ENCODE measurements at regions not wholly inside any gene's neighbourhood (a gene's known extent, or its start where the extent isn't known, plus 50 kb on each side); places are given as distances from the start of the nearest gene placed in this dataset.

- TF ChIP-seq, protein P1, sequence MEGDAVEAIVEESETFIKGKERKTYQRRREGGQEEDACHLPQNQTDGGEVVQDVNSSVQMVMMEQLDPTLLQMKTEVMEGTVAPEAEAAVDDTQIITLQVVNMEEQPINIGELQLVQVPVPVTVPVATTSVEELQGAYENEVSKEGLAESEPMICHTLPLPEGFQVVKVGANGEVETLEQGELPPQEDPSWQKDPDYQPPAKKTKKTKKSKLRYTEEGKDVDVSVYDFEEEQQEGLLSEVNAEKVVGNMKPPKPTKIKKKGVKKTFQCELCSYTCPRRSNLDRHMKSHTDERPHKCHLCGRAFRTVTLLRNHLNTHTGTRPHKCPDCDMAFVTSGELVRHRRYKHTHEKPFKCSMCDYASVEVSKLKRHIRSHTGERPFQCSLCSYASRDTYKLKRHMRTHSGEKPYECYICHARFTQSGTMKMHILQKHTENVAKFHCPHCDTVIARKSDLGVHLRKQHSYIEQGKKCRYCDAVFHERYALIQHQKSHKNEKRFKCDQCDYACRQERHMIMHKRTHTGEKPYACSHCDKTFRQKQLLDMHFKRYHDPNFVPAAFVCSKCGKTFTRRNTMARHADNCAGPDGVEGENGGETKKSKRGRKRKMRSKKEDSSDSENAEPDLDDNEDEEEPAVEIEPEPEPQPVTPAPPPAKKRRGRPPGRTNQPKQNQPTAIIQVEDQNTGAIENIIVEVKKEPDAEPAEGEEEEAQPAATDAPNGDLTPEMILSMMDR (IDR thresholded peaks at IDR 0.05), result no peak
- H3K27ac ChIP-seq, result no peak overlapping the region
- intact Hi-C loops (cut with DNase I), result loop anchor here in 1 of 2 donors (10.0 kb wide), 2 partner anchors 692 to 982 kb away; no protein-coding TSS in a partner anchor
- H3K36me3 ChIP-seq (ENCODE audit: insufficient read depth in 1 of 2, low read depth in 1 of 2), result no peaks in the 10 kb centered on the region
- H3K9me3 ChIP-seq, result no peaks in the 10 kb centered on the region
- DNase-seq (no peak), ATAC-seq (no peak)
- 41 to 88% (median 69%) methylated on average over 1 of the region's 1 CpG for WGBS, 3 donors
- H3K4me3 ChIP-seq, result no peak overlapping the region
- H3K27me3 ChIP-seq (ENCODE audit: insufficient read depth in 3 of 3, low read length in 2 of 3), result no peaks in the 10 kb centered on the region
- no peaks in the 10 kb centered on the region for H3K4me1 ChIP-seq
Measured at GRCh38 chr15:87606971-87607370, 649.6 kb downstream of the NTRK3 start.

GRCh38 chr15:87604857-87605446 is 651.6 kb downstream of the NTRK3 start:
- TF ChIP-seq, protein P1 (IDR thresholded peaks at IDR 0.05), result peak; percentile 48
- H3K4me3 ChIP-seq, result no peak overlapping the region
- peak in 2 of 4 donors; percentile 56 to 66 for ATAC-seq
- no peaks in the 10 kb centered on the region for H3K27me3 ChIP-seq (ENCODE audit: insufficient read depth in 3 of 3, low read length in 2 of 3)
- no peak for DNase-seq
- H3K36me3 ChIP-seq (ENCODE audit: insufficient read depth in 1 of 2, low read depth in 1 of 2), result no peaks in the 10 kb centered on the region
- H3K4me1 ChIP-seq, result no peaks in the 10 kb centered on the region
- intact Hi-C loops (cut with DNase I), result loop anchor here in 1 of 2 donors (10.0 kb wide), 2 partner anchors 690 to 980 kb away; no protein-coding TSS in a partner anchor
- no peaks in the 10 kb centered on the region for H3K9me3 ChIP-seq
- no peak overlapping the region for H3K27ac ChIP-seq
- 26 to 39% (median 37%) methylated on average over 6 of the region's 6 CpGs for WGBS, 3 donors

GRCh38 chr15:87602371-87602770 is 654.2 kb downstream of the NTRK3 start:
- Histone ChIP-seq H3K27ac (no peak overlapping the region), H3K36me3 (ENCODE audit: insufficient read depth in 1 of 2, low read depth in 1 of 2) (no peaks in the 10 kb centered on the region), H3K9me3 (no peaks in the 10 kb centered on the region), H3K4me3 (no peak overlapping the region), H3K27me3 (ENCODE audit: insufficient read depth in 3 of 3, low read length in 2 of 3) (no peaks in the 10 kb centered on the region), H3K4me1 (no peaks in the 10 kb centered on the region)
- 9 to 18% (median 10%) methylated on average over 1 of the region's 1 CpG for WGBS, 3 donors
- intact Hi-C loops (cut with DNase I), result loop anchor here in 1 of 2 donors (10.0 kb wide), 2 partner anchors 688 to 978 kb away; no protein-coding TSS in a partner anchor
- ATAC-seq (no peak), DNase-seq (no peak)
- TF ChIP-seq, protein P1 (IDR thresholded peaks at IDR 0.05), result no peak

DNA sequence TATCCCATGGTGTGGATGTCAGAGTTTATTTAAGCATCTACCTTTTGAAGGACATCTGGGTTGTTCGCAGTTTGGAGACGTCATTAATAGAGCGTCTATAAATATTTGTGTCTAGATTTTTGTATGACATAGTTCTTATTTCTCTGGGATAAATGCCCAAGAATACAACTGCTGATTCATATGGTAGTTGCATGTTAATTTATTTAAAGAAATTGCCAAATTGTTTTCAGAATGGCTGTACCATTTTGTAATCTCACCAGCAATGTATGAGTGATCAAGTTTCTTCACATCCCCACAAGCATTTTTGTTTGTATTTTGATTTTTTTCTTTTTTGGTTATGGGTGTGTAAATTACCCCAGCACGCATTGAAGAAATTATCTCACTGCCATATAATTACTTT is 656.9 kb downstream of the NTRK3 start:
- DNase-seq (no peak), ATAC-seq (no peak)
- intact Hi-C loops (cut with DNase I), result loop anchor here in 1 of 2 donors (10.0 kb wide), 2 partner anchors 685 to 975 kb away; no protein-coding TSS in a partner anchor
- no peaks in the 10 kb centered on the region for H3K36me3 ChIP-seq (ENCODE audit: insufficient read depth in 1 of 2, low read depth in 1 of 2)
- TF ChIP-seq, protein P1 (IDR thresholded peaks at IDR 0.05), result no peak
- H3K27me3 ChIP-seq (ENCODE audit: insufficient read depth in 3 of 3, low read length in 2 of 3), result no peaks in the 10 kb centered on the region
- no peaks in the 10 kb centered on the region for H3K4me1 ChIP-seq
- no peak overlapping the region for H3K4me3 ChIP-seq
- H3K9me3 ChIP-seq, result no peaks in the 10 kb centered on the region
- WGBS, 3 donors, result 83 to 85% (median 84%) methylated on average over 4 of the region's 4 CpGs
- H3K27ac ChIP-seq, result no peak overlapping the region

All from psoas muscle (tissue), 7 donors.